Hepatocyte (in vitro differentiated cells): ENCODE measurements at regions not wholly inside any gene's neighbourhood (a gene's known extent, or its start where the extent isn't known, plus 50 kb on each side); places are given as distances from the start of the nearest gene placed in this dataset.

Source experiments
- CTCF ChIP-seq: fragments of 200-600 bp; sonication (generic); IDR thresholded peaks from 2 replicates; pipeline ENCODE4 v1.5.1; 2016; ENCODE audit warnings: antibody characterized with exemption, mild to moderate bottlenecking; ENCODE audit not compliant: poor library complexity
- EZH2 ChIP-seq: fragments of 200-600 bp; sonication (generic); IDR thresholded peaks from 2 replicates; pipeline ENCODE4 v1.6.1; 2016; ENCODE audit warnings: antibody characterized with exemption, mild to moderate bottlenecking, borderline replicate concordance
- EZH2phosphoT487 ChIP-seq: fragments of 200-600 bp; sonication (generic); IDR thresholded peaks from one replicate; pipeline ENCODE4 v1.6.1; 2018; ENCODE audit warnings: antibody characterized with exemption, mild to moderate bottlenecking, low read depth, moderate library complexity; ENCODE audit not compliant: unreplicated experiment, severe bottlenecking

DNA sequence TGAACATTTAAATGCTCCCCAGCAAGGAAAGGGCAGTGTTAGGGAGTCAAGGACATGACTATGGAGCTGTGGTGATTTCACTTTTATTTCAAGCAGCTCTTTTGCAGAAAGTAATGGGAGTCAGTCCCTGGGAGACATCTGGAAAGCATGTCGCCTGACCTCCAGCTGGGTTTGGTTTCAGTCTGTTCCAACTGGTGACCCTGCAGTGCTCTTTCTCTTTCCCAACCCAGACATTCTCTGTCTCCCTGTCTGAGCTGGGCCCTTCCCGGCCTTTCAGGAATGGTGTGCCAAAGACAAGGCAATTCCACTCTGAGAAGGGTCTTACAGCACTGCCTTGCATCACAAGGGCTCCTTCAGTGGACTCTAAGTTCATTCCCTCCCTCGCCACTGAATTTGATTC is 323.2 kb downstream of the OSR1 start:
- no peak for TF ChIP-seq EZH2
- no peak for TF ChIP-seq CTCF
- TF ChIP-seq EZH2phosphoT487 = no peak
